NCI-H226 (cell line): ENCODE measurements at regions not wholly inside any gene's neighbourhood (a gene's known extent, or its start where the extent isn't known, plus 50 kb on each side); places are given as distances from the start of the nearest gene placed in this dataset.
"Not testable (repeated sequence)": the region's sequence is repeated elsewhere in the genome, so short reads cannot be mapped to it uniquely, and the experiment has no call there.

Experiments used
- DNase-seq: peaks from one replicate; pipeline ENCODE4 v3.0.0-alpha.2; 2015

DNA sequence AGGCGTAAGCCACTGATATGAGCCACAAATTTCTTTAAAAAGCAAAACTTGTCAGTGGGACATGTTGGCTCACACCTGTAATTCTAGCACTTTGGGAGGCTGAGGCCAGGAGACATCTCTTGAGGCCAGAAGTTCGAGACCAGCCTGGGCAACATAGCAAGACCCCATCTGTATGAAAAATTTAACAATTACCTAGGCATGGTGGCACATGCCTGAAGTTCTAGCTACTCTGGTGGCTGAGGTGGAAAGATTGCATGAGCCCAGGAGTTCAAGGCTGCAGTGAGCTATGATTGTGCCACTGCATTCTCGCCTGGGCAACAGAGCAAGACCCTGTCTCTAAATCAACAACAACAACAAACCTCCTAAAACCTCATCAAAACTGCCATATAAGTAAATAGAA is 147.6 kb upstream of the BARHL2 start:
- no peak for DNase-seq

DNA sequence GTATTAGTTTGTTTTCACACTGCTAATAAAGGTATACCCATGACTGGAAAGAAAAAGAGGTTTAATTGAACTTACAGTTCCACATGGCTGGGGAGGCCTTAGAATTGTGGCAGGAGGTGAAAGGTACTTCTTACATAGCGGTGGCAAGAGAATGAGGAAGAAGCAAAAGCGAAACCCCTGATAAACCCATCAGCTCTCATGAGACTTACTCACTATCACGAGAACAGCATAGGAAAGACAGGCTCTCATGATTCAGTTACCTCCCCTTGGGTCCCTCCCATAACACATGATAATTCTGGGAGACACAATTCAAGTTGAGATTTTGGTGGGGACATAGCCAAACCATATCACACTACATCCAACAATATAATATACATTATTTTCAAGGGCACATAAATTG is 145.7 kb upstream of the BARHL2 start:
- DNase-seq, result no peak

DNA sequence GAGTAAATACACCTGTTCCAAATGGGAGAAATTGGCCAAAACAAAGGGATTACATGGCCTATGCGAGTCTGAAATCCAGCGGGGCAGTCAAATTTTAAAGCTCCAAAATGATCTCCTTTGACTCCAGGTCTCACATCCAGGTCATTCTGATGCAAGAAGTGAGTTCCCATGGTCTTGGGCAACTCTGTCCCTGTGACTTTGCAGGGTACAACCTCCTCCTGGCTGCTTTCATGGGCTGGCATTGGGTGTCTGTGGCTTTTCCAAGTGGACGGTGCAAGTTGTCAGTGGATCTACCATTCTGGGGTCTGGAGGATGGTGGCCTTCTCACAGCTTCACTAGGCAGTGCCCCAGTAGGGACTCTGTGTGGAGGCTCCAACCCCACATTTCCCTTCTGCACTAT is 144.3 kb upstream of the BARHL2 start:
- DNase-seq, result not testable (repeated sequence)

DNA sequence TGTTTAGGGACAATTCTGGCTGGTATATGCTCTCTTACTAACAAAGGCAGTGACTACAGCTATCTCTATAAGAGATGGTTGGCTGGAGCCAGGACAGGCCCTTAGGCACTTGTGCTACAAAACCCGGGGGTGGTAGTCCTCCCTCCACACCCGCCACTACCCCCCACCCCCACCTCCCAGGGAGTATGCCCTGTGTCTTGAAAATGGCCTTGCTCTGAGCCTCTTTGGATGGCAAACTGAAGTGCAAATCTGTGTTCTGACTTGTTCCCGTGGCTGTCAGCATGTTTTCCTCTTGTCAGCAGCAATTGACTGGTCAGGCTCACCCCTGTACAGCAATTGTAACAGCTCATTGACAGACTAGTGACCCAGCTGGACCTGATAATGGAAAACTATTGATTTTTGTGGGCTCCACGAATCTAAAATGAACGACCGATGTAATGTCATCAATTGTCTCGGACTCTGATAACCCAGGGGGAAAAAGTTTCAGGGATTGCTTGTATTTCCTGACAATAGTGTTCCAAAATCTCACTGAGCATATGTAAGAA is 139.4 kb upstream of the BARHL2 start:
- DNase-seq, result no peak

DNA sequence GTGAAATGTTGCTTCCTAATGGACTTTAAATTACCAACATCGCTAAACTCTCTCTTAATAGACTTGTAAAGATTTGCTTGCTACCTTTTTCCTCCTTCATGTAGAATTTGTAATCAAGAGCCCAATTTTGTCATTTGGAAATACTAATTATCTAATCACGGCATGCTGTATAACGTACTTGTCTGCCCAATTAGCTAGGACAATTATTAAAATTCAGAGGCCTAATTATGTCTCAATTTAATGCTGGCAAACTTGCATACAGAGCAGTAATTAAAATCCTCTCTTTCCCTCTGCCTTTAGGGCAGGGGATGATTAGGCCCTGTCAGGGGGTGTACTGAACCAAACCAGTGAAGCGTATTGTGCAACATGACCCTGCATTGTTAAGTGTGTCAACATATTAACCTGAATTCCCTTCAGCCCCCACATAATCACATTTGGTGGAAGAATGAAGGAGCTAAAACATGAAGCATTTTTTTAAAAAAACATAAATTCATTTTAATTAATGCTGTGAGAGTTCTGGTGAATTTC is 137.4 kb upstream of the BARHL2 start:
- DNase-seq, result peak; percentile 10

DNA sequence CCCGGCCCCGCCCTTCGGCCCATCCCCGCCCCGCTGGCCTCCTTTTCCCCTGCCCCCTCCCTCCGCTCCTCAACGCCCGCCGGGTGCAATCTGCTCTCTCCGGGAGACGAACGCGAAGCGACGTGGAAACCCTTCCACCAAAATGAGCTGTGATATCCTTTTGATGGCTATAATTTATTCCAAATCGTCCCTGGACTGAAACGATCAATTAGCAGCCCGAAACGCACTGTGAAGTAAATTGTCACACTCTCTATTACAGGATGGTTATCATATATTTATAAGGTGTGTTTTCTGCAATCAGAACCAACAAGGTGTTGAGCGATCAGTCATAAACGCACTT is 134.6 kb upstream of the BARHL2 start:
- no peak for DNase-seq

DNA sequence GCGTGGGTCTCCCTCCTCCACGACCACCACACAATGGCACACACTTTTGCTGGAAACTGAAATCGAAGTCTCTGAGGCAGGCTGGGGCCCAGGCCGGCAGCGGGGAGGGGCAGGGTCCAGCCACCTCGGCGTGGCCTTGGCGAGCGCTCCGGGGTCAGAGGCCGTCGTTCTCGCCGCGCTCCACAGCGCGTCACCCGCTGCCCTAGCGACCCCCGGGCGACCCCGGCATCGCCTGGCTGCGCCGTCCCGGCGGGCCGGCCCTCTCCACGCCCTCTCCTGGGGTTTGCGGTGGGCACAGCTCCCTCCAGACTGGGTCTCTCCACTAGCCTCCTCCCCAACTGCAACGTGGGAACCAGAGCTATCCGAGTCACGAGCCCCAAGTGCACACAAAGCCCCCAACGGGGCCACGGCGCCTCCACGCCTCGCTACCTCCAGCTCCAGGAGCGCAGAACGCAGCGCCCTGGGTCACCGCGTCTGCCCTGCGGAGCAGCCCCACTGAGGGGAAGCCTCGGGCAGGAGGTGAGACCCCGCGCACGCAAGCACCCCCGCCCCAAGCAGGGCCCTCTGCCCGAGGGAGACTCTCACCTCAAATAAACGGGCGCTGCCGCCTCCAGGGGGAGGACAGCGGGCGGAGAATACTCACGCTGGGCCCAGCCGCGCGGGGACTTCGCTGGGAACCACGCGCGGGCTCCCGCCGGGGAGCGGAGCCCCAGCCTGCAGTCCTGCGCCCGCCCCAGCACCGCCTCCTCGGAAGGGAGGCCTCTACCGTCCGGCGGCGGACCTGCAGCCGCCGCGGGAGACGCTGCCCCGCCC is 134.0 kb upstream of the BARHL2 start:
- DNase-seq, result peak; percentile 63

DNA sequence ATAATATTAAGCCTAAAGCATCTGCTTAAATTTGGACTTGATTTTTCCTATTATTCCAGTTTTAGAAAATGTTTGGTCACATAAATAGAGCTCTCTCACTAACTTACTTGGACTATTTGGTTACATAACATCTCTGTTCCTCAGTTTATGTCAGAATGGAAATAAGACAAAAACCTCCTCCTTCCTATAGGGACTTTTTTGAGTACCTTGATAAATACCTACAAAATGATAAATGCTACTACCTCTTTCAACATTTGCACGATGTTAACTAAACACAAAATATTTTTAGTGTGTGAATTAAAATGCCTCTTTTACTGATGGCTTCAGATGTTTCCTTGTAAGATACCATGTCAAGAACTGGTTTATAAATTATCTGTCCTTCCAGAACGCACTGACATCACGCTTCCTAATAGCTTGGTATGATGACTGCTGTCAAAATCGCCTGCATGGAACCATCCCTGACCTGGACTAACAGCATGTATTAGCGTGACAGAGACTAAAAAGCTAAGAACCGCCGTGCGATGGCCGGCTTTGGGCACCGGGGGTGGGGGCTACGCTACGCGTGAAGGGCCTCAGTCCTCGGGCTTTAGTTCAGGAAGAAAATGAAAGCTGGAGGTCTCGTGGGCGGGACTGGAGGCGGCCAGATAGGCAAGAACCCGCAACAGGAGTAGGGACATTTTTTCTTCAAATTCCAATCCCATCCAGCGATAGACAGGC is 133.2 kb upstream of the BARHL2 start:
- DNase-seq, result no peak

DNA sequence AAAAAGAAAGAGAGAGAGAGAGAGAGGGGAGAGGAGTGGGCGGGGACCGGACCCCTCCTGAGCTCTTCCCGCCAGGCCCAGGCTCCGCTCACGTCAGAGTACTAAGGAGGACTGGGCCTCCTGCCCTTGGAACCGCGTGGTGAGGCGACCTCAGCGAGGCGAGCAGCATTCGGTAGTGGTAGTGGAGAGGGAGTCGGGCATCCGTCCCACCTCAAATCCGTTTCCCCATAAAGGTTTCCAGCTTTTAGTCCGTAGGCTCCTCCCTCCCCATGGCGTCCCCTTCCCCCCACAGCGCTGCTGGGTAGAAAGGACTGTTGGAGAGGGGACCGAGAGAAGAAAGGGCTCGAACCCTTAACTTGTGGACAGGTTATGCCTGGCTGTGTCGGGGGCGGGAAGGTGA is 124.4 kb upstream of the BARHL2 start:
- no peak for DNase-seq

DNA sequence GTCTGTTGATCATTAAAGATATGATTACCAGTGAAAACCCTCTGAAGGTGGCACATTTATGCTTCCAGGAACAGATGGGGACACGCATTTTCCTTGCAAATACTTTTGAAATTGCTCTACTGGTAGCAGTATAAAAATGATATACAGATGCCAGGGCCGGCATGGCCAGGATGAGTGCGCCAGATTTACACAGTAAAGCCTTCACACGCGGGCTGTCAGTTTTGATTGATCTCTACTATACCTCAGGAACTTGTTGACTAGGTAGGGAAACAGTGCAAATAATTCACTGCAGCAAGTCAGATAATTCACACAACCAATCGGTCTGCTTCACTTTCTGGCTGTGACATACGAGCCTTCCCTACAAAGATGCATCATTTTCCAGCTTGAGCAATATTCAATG is 123.2 kb upstream of the BARHL2 start:
- no peak for DNase-seq

DNA sequence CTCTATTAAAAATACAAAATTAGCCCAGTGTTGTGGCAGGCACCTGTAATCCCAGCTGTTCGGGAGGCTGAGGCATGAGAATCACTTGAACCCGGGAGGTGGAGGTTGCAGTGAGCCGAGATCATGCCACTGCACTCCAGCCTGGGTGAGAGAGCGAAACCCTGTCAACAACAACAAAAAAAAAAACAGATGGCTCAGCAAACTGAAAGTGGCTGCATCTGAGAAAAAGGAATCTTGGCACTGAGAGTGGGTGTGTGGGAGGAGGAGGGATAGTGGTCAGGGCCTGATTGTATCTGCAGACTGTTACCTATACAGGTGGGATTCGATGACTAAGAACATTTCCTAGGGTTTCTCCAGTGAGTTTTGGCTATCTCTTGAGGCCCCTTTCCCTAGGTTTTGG is 122.2 kb upstream of the BARHL2 start:
- no peak for DNase-seq

DNA sequence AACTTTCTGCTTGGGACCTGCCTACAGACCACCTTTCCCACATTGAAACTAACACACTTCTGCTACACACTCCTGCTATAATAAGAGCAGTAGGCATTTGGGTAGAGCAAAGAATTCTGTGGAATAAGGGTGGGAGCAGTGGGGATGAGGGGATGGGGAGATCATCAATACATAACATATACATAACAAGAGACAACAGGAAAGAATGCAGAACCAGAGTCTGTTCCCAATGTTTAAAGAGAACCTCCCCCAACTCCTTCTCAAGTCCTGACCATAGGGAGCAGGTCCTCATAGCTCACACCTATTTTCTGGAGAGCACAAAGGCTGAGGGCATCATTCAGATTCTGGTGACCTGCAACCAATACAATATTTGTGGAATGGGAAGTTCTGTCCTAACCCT is 121.6 kb upstream of the BARHL2 start:
- no peak for DNase-seq

DNA sequence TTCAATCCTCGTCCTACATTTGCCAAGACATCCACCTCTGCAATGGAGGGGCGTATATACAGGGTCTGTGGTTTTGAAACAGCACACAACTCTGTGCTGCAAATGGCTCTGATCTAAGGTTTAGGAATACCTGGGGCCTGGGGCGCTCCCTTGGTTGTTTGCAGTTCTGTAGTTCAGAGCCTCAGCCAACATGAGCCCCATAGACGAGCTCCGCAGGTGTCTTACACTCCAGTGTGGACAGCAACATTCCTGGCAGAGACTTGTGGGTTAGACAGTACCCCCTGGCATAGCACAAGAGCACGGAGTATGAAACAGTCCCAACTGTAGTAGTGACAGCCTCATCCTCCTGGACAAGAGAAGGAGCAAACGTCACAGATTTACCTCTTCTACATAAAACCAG is 120.3 kb upstream of the BARHL2 start:
- no peak for DNase-seq

DNA sequence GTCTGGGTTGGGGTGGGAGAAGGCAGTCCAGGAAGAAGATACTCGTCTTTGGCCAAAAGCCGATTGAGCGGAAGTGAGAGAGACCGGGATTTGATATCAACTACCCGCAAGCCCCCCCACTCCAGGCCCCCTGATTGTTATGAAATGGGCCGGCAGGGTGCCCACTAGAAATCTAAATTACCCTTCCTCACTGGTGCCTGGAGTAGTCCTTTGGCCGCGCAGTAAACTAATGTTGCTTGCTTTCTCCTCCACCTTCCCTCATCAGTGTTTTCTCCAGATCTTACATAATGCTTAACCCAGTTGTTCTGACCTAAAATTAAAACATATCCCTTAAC is 119.2 kb upstream of the BARHL2 start:
- no peak for DNase-seq

DNA sequence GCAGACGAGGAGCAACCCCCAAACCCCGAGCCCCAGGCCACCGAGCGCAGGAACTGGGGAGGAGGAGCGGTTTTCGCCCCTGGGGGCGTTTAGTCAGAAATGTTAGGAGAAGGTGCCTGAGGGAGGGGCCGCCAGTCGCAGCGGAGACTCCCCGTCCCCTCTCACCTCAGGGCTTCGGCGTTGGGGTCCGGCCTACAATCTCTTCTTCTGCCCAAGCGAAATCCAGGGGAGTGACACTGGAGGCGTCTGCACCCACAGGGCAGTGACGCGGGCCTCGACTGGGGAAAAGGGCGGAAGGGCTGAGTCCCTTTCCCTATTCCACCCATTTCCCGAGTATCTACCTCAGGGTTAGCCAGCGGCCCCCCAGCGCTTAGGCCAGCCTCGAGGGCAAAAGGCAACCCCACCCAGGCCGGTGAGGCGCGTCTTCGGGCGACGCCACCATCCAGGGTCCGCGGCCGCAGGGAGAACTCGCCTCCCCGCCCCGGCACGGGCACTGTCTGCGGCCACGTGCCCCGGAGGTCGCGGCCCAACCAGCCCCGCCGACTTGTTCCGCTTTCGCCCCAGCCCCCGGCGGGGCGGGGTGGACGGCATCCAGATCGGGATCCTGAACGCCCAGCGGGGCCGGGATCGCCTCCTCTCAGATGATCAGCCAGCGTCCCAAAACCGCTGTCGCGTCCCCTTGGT is 118.7 kb upstream of the BARHL2 start:
- no peak for DNase-seq

DNA sequence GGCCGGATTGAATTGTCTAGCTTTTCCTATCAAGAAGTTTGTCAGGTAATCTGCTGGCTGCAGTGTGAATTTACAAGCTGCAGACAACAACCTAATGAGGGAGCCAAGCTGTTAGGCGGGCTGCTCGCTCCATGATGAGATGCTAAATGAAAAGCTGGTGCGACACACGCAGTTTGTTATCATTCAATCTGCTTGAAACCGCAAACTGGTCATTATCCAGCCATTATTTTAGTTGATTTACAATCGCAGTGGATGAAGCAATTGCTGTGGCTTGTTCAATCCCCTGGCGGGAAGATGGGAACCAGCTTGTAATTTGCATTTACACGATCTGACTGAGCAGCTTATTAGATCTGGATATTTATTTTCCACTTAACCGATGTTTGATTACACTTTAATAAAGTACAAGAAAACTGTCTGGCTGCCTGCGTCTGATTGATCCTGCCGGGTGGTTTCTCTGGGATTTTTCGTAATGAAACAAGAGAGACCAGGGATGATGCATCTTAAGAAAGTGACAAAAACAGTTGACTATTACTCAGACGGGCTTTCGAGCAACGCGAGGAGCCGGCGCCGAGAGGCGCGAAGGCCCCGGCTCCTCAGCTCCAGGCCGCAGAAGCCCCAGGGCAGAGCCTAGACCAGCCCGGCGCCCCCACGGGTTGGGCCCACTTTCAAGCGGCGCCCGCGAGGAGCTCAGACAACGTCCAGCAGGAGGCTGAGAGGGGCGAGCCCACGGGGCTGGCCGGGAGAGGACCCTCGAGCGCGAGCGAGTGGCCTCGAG is 118.0 kb upstream of the BARHL2 start:
- DNase-seq, result no peak

DNA sequence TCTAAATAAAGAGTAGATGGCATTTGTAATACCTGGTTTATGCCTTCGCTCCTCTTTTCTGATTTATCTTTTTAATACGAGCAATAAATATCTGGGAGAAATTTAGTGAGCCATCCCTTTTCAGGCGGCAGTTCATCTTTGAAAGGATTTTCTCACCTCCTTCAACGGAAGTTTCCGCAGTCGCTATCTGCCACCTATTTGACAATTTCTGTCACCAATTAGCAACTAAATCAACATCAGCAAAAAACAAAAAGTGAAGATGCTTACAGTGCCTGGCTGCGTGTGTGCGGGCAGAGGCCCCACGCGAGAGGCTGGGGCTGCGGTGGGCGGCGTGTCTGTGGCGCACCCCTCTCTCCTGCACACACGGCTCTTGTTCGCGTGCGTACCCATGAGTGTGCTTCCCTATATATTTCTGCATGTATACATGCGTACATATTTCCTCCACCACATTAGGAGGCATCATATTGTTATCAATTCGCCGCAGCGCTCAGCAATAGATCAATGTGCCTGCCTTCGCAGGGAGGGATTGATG is 117.3 kb upstream of the BARHL2 start:
- DNase-seq, result no peak

DNA sequence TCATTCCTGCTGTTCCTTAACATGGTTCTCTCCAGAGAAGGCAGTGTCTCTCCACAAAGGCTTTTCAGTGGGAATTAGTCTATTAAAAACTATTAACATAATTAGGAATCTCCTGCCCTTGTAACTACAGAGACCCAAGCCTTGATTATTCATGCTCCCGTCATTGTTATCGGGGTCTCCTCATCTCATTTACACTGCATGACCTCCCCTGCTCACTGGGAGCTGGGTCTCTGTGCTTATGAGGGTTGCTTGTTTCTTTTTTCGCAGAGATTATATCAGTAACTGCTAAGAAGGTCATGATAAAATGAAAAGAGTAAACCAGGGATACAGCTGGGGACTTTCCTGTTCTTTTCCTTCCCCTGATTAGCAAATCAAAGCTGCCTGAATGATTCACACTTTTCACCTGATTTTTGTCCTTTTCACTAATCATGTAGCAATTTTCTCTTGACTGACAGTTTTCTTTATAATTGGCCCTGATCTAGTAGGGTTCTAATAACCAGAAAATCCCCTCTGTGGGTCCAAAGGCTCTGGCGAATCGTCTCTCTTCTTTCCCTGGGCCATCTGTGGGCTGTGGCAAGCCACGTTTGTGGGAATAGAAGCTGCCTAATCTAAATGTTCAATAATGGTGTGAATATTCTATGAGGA is 116.5 kb upstream of the BARHL2 start:
- DNase-seq, result no peak

DNA sequence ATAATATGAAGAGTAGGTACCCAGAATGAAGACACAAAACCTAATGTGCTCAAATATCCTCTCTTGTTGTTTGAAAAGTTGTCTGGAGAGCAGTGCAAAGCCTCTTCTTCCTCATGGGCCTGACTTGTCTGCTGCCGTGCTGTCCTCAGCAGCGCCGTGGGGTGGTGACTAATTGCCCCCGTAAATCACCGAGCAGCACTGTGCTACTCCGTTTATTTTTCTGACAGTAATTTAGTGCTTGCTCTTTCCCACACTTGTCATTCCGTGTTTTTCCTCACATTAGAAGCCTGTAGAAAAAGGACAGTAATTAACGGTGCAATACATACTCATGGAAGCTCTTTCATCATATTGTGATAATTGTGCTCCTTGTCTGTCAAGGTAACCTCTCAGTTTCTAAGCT is 114.8 kb upstream of the BARHL2 start:
- no peak for DNase-seq

DNA sequence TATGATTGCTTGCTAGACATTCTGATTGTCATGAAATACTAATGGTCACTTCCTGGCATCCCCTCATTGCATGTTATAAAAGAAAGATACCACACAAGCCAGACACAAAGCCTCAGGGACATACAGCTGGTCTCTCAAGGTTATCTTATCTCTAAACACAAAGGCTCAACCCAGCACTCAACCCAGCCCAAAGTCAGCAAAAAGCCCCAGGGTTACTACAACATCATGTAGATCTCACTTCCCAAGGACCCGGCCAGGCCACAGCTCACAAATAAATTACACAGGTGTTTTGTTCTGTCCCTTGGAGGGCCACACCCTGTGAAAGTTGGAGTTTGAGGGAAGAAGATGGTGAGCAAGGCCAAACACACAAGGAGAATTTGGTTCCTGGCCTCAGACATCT is 109.7 kb upstream of the BARHL2 start:
- no peak for DNase-seq

DNA sequence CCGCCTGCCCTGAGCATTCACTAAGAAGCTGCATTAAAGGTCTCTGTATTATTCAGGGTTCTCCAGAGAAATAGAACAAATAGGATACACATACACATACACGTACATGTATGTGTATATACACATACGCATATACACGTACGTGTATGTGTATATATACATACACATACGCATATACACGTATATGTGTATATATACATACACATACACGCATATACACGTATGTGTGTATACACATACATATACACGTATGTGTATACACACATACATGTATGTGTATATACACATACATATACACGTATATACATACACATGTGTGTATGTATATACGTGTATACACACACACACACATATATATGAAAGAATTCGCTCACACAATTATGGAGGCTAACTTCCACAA is 108.9 kb upstream of the BARHL2 start:
- no peak for DNase-seq

DNA sequence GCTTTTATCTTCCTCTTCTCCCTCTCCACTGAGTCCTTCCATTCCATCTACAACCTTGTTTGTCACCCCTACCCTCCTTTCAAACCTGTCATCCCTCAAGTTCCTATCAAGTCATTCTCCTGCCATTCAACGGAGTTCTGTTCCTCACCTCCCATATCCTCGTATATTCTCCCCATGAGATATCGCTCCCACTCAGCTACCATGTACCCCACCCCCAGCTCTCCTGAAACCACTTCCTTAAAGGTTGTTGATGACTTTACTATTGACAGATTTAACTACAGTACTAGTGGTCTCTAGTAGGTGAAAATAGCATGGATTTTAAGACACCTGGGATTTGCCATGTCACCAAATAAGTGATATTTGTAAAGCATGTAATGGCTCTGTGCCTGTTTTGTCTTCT is 107.4 kb upstream of the BARHL2 start:
- DNase-seq, result no peak
